GM19324 (cell line): ENCODE measurements at regions not wholly inside any gene's neighbourhood (a gene's known extent, or its start where the extent isn't known, plus 50 kb on each side); places are given as distances from the start of the nearest gene placed in this dataset.

Experiments
- ATAC-seq: cut with Tn5 transposase; IDR thresholded peaks from one replicate; pipeline ENCODE4 v1.9.1; 2021; ENCODE audit warnings: mild to moderate bottlenecking, moderate library complexity; ENCODE audit not compliant: unreplicated experiment, low FRiP score

DNA sequence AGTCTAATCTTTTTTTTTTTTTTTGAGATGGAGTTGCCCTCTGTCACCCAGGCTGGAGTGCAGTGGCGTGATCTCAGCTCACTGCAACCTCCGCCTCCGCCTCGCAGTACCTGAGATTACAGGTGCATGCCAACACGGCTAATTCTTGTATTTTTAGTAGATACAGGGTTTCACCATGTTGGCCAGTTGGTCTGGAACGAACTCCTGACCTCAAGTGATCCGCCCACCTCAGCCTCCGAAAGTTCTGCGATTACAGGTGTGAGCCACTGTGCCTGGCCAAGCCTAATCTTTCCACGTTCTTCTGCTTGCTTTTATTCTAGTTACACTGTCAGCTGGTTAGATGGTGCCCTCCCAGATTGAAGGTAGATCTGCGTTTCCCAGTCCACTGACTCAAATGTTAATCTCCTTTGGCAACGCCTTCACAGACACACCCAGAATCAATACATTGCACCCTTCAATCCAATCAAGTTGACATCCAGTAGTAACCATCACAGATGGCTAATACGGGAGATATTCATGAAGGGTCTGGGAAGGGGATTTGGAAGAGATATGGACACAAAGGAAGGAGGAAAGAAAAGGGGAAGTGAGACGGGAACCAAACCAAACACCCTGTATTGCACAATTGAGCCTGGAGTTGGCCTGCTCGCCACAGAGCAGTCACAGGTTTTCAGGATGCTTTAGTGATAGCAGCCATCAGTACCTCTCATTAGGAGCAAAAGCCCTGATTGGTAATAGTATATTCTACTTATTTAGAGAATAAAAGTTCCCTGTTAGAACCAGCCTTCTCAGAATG, 229.8 kb downstream of the PIK3C3 start:
- no peak for ATAC-seq

DNA sequence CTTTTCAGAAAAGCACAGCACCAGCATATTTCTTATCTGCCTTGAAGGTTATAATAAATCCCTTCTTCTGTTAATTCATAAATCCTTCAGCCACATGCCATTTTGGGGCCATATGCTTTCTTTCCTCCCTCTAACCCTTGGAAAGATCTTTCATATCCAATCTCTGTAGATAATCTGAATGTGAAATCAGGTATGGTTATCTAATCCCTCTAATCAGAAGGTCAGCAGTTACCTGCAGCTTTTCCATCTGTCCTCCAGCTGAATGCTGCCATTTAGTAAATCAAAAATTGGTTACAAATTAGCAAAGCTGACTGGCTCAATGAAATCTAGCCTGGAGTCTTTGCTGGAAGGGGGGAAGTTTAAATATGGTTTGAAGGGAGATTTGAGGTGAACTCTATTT, 230.5 kb downstream of the PIK3C3 start:
- ATAC-seq, result no peak

DNA sequence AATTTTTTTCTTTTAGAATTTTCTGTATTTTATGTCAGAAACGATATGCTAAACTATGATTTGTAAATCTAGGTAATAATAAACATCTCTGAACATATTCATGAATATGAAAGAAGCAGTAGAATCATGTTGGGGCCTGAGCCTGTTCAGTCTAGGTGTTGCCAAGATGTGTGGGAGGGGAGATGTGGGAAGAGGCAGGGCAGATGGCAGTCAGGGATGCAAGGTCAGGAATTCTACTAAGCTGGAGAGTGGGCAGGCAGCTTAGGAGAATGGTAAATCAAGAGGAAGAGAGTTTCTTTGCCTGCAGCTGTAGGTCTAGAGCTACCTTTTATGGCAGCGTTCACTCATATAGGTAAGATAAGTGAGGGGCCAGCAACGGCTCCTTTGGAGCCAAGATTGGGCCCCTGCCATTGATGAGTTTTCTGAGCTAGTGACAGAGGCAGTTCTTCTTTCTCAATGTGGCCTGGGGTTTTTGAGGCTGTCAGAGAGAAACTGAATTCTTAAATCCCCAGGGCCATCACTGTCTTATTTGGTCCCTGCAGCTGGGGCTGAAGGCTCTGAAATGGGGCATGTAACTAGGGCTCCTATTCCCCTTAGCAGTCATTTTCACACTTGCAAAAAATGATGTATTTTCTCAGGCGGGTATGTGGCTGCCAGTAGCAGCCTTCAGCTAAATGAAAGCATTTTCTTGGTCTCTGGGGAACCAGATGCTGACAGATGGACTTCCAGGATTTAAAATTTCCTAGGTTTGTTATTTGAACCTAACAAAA, 232.8 kb downstream of the PIK3C3 start:
- peak; percentile 62 for ATAC-seq

DNA sequence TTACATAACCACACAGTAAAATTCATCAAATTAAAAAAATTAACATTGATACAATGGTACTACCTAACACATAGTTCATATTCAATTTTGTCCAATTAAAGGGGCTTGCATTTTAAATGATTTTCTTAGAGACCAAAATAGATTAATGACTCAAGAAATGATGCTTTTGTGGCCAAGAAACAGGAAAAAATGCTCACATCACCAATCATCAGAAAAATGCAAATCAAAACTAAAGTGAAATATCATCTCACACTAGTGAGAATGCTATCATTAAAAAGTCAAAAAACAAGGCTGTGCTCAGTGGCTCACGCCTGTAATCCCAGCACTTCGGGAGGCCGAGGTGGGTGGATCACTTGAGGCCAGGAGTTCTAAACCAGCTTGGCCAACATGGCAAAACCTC, 235.6 kb downstream of the PIK3C3 start:
- ATAC-seq, result no peak

DNA sequence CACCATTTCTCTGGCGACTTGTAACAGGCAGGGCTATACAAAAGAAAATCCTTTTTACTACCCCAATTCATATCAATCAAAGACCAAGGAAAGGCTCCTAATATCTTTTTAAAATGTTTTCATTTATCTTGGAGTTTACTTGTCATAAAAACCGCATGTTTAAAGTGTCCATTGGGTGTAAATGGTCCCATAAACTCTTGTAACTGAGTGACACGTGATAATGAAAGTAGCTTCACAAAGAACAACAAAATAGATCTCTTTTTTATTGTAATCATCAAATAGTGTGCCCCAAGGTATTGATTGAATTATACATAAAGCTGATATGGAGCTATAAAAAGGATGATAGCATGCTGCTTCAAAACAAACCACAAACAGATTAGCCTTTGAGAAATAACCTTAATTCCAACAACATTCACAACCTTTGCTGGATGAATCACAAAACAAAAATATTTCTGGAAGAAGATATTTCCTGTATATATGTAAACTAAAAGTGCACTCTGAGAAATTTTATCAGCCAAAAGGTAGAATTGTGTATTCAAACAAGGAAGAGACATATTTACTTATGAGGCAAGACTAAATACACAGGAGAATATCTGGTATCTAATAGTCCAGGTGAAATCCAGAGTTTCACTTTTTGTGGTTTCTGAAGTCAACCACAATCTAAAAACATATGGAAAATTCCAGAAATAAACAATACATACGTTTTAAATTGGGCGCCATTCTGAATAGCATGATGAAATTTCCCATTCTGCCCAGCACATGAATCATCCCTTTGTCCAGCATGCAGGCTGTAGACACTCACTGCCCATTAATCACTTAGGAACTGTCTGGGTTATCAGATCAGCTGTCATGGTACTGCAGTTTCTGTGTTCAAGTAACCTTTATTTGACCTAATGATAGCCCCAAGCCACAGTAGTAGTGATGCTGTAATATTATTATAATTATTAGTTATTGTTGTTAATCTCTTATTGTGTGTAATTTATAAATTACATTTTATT, 237.5 kb downstream of the PIK3C3 start:
- ATAC-seq, result no peak

DNA sequence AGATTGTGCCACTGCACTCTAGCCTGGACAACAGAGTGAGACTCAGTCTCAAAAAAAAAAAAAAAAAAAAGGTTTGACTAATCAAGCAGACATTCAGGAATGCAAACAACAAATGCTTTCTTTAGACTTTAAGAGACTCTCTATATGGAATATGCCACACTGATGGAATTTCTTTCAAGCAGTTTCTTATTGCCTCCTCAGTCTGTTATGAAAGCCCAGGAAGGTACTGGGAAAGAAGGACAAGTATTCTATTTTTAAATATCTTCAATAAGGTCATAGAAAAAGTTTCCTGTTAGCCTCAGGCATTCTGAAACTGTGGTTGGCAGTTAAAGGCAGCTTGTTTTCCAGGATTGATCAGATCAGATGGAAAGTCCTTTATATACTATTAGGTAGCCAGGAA, 241.6 kb downstream of the PIK3C3 start:
- ATAC-seq, result no peak

DNA sequence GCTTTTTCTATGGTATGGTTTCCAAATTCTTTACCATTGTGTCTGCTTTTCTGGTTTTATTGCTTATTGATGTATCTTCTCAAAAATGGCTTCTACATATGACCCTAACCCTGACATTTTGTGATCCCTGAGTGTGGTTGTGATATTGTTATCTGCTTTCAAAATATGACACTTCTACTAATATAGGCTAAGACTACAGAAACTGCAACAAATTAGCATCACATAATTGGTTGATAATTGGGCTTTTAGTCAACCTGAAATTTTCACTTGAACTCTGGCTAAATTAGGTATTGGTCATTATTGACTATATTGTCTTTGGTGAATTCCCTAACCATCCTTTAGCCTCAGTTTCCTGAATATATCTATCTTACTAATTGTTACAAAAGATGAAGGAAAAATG, 246.1 kb downstream of the PIK3C3 start:
- no peak for ATAC-seq

DNA sequence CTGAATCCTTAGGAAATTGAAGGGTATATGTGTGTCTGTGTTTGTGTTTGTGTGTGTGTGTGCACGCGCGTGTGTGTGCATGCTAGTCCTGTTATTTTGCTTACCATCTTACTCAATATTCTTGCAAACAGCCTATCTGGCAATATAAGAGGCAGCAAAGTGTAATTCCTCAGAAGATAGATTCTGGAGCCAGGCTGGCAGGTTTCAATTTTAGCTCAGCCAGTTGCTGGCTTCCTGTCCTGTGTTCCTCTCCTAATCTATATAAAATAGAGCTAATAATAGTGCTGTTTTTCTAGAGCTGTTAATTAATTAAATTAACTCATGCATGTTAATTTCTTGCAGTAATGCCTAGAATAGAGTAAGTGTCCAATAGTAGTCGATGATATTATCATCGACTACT, 256.2 kb downstream of the PIK3C3 start:
- no peak for ATAC-seq

DNA sequence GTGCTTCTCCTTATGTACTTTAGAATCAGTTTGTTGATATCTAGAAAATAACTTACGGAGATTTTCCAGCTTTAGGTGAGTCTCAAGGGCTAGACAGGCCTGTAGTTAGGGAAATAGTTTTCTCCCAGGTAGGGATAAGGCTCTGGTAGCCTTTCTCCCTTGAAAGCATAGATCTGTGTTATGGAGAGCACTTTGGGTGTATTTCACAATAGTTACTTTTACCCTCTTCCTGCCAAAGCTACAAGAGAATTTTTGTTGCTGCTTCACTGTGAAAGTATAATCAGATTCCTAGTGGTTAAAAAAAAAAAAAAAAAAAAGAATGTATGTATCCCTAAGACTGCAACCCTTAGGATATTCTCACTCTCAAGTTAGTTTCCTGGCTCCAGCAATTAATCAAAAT, 267.5 kb downstream of the PIK3C3 start:
- no peak for ATAC-seq

DNA sequence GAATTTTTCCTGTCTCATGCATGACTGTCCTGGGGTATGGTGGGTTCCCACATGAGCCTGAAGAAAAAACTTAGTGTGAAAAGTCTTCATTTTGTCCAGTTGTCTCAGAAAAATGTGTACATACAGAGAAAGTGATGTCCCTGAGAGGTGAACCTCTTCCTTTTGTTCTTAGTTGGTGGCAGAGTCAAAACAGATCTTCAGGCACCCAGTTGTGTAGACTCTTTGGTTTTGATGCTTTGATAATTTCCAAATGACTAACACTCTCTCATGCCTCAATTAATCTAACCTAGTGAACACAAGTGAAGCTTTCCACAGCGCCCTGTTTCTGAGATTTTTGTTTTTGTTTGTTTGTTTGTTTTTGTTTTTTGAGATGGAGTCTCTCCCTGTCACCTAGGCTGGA, 273.5 kb downstream of the PIK3C3 start:
- no peak for ATAC-seq

DNA sequence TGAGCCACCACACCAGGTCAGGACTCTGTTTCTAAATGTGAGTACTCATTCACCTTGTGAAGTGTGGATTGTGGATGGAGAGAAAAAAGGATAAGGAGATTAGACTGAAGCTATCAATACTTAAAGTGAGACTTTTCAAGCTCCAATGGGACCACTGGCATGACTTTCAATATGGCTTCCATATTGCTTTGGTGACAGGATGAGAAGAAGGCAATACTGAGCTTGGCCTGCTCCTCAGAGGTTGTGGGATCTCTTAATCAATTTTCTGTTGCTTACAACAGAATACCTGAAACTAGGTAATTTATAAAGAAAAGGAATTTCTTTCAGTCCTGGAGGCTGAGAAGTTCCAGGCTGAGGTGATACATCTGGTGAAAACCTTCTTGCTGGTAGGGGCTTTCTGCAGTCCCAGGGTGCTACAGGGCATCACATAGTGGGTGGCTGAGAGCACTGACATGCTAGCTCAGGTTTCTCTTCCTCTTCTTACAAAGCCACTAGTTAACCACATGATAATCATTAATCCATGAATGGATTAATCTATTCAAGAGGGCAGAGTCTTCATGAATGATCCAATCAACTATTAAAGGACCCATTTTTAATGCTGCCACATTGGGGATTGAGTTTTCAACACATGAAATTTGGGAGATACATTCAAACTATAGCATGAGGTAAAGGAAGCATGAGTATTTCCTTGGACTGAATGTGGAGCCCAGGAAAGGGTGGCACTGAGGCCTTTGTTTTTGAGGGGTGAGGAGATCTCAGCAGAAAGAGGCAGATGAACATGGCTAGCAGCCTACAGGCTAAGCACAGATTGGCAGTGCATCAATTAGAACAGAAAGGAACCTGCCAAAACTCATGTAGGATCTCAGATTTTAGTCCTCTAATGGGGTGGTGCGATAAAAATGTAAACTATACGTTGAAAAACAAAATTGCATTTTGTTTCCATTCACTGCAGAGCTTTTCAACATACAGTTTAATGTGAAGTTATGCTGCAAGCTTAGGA, 274.5 kb downstream of the PIK3C3 start:
- ATAC-seq, result peak; percentile 99

DNA sequence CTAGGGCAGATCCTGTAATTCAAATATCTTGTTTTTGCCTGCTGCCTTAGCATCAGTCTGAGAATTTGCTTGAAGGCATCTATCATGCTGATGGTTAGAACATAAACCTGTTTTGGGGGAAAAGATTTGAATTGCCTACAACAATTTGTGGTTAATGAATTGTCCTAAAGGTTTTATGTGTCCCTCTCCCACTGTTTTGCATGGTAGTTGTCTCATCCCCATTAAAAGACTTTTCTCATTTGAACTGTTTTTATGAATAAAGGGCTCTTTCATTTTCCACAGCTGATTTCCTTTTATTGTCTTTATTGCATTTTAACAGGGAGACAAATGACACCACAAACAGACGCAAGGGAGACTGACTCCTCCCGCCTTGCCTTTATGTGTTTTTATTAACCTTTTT, 275.6 kb downstream of the PIK3C3 start:
- no peak for ATAC-seq

DNA sequence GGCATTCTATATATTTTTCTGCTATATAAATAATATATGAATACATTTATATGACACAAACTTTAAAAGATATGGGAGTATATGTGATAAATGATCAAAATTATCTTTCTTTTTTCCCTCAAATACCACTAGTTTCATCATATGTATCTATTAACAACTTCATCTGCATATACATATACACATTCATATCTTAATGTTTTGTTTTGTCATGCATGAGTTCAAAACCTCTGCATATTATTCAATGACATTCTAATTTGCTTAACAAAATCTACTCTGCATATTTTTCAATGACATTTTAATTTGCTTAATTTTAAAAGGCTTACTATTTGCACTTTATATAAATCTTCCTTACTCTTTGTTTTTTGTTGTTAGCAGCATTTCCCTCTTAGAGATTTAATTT, 276.2 kb downstream of the PIK3C3 start:
- no peak for ATAC-seq

DNA sequence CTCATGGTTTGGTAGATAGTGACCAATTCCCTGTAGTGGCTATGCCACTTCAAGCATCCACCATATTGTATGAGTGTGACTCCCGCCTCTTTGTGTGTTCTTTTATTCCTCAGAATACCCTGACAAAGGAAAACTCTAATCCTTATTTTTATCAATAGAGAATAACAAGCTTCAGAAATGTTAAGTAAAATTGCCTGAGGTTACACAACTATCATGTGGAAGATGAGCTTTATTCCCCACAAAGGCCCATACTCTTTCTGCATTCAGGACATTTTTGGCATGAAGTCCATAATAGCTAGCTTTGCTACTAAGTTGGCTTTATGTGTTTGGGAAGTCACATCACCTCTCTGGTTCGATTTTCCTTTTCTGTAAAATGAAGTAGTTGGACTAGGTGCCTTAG, 276.8 kb downstream of the PIK3C3 start:
- no peak for ATAC-seq

DNA sequence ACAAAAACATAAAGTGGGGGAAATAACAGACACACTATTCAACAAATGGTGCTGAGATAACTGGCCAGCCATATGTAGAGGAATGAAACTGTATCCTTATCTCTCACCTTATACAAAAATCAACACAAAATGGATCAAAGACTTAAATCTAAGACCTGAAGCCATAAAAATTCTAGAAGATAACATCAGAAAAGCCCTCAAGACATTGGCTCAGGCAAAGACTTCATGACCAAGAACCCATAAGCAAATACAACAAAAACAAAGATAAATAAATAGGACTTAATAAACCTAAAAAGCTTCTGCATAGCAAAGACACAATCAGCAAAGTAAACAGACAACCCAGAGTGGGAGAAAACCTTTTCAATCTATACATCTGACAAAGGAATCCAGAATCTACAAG, 278.9 kb downstream of the PIK3C3 start:
- ATAC-seq, result no peak

DNA sequence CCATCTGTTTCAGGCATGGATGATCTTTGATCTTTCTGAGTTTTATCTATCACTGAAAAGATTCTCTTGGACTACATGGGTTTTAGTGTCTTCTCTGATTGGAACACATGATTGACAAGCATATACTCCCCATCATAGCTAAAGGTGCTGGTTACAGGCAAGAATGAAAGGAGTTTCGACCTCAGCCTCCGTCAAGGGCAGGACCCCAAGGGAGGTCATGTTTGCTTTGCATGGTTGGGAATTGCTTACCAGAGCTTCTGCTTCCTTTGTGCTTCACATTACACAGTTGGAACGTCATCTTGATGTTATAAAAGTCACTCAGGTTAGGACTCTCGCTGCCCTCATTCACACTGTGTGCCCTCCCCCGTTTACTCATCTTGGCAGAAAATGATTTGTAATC, 287.7 kb downstream of the PIK3C3 start:
- ATAC-seq, result no peak

DNA sequence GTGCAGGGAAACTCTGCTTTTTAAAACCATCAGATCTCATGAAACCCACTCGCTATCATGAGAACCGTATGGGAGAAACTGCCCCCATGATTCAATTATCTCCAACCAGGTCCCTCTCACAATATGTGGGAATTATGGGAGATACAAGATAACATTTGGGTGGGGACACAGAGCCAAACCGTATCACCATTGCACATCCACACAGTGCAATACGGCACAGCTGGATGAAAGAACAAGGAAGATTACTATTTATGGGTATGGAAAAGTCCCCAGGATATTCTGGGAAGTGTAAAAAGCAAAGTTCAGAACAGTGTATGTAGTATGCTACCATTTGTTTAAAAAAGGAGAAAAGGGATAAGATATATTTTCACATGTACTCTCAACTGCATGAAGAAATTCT, 290.1 kb downstream of the PIK3C3 start:
- no peak for ATAC-seq

DNA sequence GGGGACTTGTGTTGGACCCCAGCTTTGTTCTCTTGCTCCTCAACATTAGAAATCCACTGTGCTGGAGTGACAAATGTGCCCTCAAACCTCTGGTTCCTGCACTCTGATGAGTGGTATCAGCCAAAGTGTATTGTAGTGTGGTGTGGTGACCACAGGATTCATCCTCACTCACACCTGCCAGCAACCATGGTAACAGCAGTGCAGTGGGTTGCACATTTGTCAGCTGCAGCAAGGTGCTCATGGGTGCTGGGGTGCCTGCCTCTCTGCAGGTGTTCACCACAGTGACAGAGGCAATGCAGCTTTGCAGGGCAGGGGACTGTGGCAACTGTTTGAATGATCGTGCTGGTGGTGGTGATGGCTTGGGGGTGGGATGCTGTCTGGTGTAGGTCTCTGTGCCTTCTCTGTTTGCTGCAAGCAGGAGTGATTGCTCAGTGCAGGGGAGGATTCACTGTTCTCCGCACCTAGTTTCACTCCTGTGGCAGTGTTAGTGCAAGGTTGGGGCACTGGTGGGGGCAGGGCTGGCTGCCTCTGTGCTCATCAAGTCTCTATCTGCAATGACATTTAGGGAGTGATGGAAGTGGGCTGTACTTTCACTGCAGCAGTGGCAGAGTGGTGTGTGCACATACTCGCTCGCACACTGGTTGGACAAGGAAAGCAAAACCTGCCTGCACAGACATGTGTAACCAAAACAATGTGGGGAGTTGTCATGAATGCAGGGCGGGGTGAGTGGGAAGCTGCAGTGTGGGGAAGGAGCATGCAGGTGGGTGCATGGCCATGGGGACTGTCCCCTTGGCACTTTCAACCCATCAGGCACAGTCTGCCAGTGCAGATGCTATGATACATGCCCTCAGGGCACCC, 301.1 kb downstream of the PIK3C3 start:
- ATAC-seq, result no peak
